IPS-NIHi7 (cell line): ENCODE measurements at regions not wholly inside any gene's neighbourhood (a gene's known extent, or its start where the extent isn't known, plus 50 kb on each side); places are given as distances from the start of the nearest gene placed in this dataset.

Experiments
- DNase-seq: peaks from one replicate; pipeline ENCODE4 v3.0.0; 2012; ENCODE audit warnings: mixed read lengths; ENCODE audit errors: extremely low spot score

- no peak for DNase-seq
Measured at GRCh38 chr21:43302769-43303168, 124.2 kb downstream of the SIK1 start.

GRCh38 chr21:43302062-43302700 is 124.8 kb downstream of the SIK1 start:
- no peak for DNase-seq

GRCh38 chr21:43301409-43302061 is 125.4 kb downstream of the SIK1 start:
- DNase-seq, result no peak

GRCh38 chr21:43300496-43301408 is 126.2 kb downstream of the SIK1 start:
- DNase-seq, result no peak

GRCh38 chr21:43299441-43300277 is 127.3 kb downstream of the SIK1 start:
- no peak for DNase-seq

- no peak for DNase-seq
Measured at GRCh38 chr21:43298546-43299440, 128.1 kb downstream of the SIK1 start.

- DNase-seq, result no peak
Measured at GRCh38 chr21:43297989-43298388, 128.9 kb downstream of the SIK1 start.

GRCh38 chr21:43297391-43297981 is 128.7 kb downstream of the CRYAA start:
- no peak for DNase-seq

- no peak for DNase-seq
Measured at GRCh38 chr21:43295066-43295958, 126.5 kb downstream of the CRYAA start.

GRCh38 chr21:43294194-43294902 is 125.5 kb downstream of the CRYAA start:
- DNase-seq, result no peak

GRCh38 chr21:43292866-43293142 is 124.0 kb downstream of the CRYAA start:
- no peak for DNase-seq

GRCh38 chr21:43292041-43292865 is 123.4 kb downstream of the CRYAA start:
- DNase-seq, result no peak

GRCh38 chr21:43291347-43291950 is 122.6 kb downstream of the CRYAA start:
- DNase-seq, result no peak

- peak; percentile 42 for DNase-seq
Measured at GRCh38 chr21:43290421-43291346, 121.9 kb downstream of the CRYAA start.

- no peak for DNase-seq
Measured at GRCh38 chr21:43289966-43290365, 121.2 kb downstream of the CRYAA start.

- no peak for DNase-seq
Measured at GRCh38 chr21:43289442-43289841, 120.6 kb downstream of the CRYAA start.
